ENCODE measurements at regions not wholly inside any gene's neighbourhood (a gene's known extent, or its start where the extent isn't known, plus 50 kb on each side); places are given as distances from the start of the nearest gene placed in this dataset.
A peak's percentile ranks its signal among the peaks of the same experiment; 100 is the strongest.

- DNase-seq (ENCODE audit: low read depth), result no peak
Observed at GRCh38 chr6:18763086-18763485, 375.9 kb downstream of the RNF144B start.

GRCh38 chr6:18784794-18785193 lies 397.6 kb downstream of the RNF144B start:
- DNase-seq (ENCODE audit: low read depth), result no peak

- no peak for DNase-seq (ENCODE audit: low read depth)
Observed at GRCh38 chr6:18785810-18786490, 398.8 kb downstream of the RNF144B start.

GRCh38 chr6:18792866-18793265 lies 405.7 kb downstream of the RNF144B start:
- no peak for DNase-seq (ENCODE audit: low read depth)

- no peak for DNase-seq (ENCODE audit: low read depth)
Observed at GRCh38 chr6:18795726-18796125, 408.6 kb downstream of the RNF144B start.

GRCh38 chr6:18820725-18821124 lies 433.6 kb downstream of the RNF144B start:
- no peak for DNase-seq (ENCODE audit: low read depth)

GRCh38 chr6:18823782-18824386 lies 436.7 kb downstream of the RNF144B start:
- DNase-seq (ENCODE audit: low read depth), result peak; percentile 39

- DNase-seq (ENCODE audit: low read depth), result no peak
Observed at GRCh38 chr6:18829272-18829870, 442.2 kb downstream of the RNF144B start.

- DNase-seq (ENCODE audit: low read depth), result peak; percentile 2
Observed at GRCh38 chr6:18835976-18836375, 448.8 kb downstream of the RNF144B start.

GRCh38 chr6:18837013-18837412 lies 449.9 kb downstream of the RNF144B start:
- no peak for DNase-seq (ENCODE audit: low read depth)

- no peak for DNase-seq (ENCODE audit: low read depth)
Observed at GRCh38 chr6:18842534-18842933, 455.4 kb downstream of the RNF144B start.

GRCh38 chr6:18845896-18846295 lies 458.7 kb downstream of the RNF144B start:
- DNase-seq (ENCODE audit: low read depth), result no peak

- no peak for DNase-seq (ENCODE audit: low read depth)
Observed at GRCh38 chr6:18846327-18846726, 459.2 kb downstream of the RNF144B start.

- DNase-seq (ENCODE audit: low read depth), result no peak
Observed at GRCh38 chr6:18861204-18861603, 474.1 kb downstream of the RNF144B start.

GRCh38 chr6:18883268-18883667 lies 496.1 kb downstream of the RNF144B start:
- no peak for DNase-seq (ENCODE audit: low read depth)

GRCh38 chr6:18883851-18884250 lies 496.7 kb downstream of the RNF144B start:
- no peak for DNase-seq (ENCODE audit: low read depth)

GRCh38 chr6:18893540-18894269 lies 506.6 kb downstream of the RNF144B start:
- DNase-seq (ENCODE audit: low read depth), result no peak

- no peak for DNase-seq (ENCODE audit: low read depth)
Observed at GRCh38 chr6:18897350-18897749, 510.2 kb downstream of the RNF144B start.

GRCh38 chr6:18904681-18905080 lies 517.5 kb downstream of the RNF144B start:
- no peak for DNase-seq (ENCODE audit: low read depth)

GRCh38 chr6:18920701-18921100 lies 533.6 kb downstream of the RNF144B start:
- no peak for DNase-seq (ENCODE audit: low read depth)

- DNase-seq (ENCODE audit: low read depth), result no peak
Observed at GRCh38 chr6:18931086-18931485, 543.9 kb downstream of the RNF144B start.

- no peak for DNase-seq (ENCODE audit: low read depth)
Observed at GRCh38 chr6:18958146-18958545, 571.0 kb downstream of the RNF144B start.

- DNase-seq (ENCODE audit: low read depth), result no peak
Observed at GRCh38 chr6:18961566-18961965, 574.4 kb downstream of the RNF144B start.

Measured in Daoy (cell line).